GM19452 (cell line): ENCODE measurements at regions not wholly inside any gene's neighbourhood (a gene's known extent, or its start where the extent isn't known, plus 50 kb on each side); places are given as distances from the start of the nearest gene placed in this dataset.

Experiments
- ATAC-seq: cut with Tn5 transposase; IDR thresholded peaks from one replicate; pipeline ENCODE4 v1.9.1; 2021; ENCODE audit not compliant: unreplicated experiment

- no peak for ATAC-seq
Observed at GRCh38 chr16:86016201-86016965, 117.4 kb downstream of the IRF8 start.

GRCh38 chr16:86018071-86018470 lies 119.1 kb downstream of the IRF8 start:
- no peak for ATAC-seq

GRCh38 chr16:86018487-86018886 lies 119.5 kb downstream of the IRF8 start:
- no peak for ATAC-seq

GRCh38 chr16:86018941-86019340 lies 120.0 kb downstream of the IRF8 start:
- no peak for ATAC-seq

- ATAC-seq, result no peak
Observed at GRCh38 chr16:86019446-86020047, 120.6 kb downstream of the IRF8 start.

GRCh38 chr16:86020971-86021370 lies 122.0 kb downstream of the IRF8 start:
- ATAC-seq, result no peak

- ATAC-seq, result no peak
Observed at GRCh38 chr16:86022381-86022960, 123.5 kb downstream of the IRF8 start.

- ATAC-seq, result no peak
Observed at GRCh38 chr16:86024210-86024609, 125.2 kb downstream of the IRF8 start.

- no peak for ATAC-seq
Observed at GRCh38 chr16:86025706-86026105, 126.7 kb downstream of the IRF8 start.

GRCh38 chr16:86026171-86026910 lies 127.4 kb downstream of the IRF8 start:
- no peak for ATAC-seq

- no peak for ATAC-seq
Observed at GRCh38 chr16:86026916-86027315, 128.0 kb downstream of the IRF8 start.

- ATAC-seq, result no peak
Observed at GRCh38 chr16:86027373-86028126, 128.6 kb downstream of the IRF8 start.

GRCh38 chr16:86029131-86029741 lies 130.3 kb downstream of the IRF8 start:
- ATAC-seq, result no peak

- ATAC-seq, result no peak
Observed at GRCh38 chr16:86030116-86030515, 131.2 kb downstream of the IRF8 start.

GRCh38 chr16:86031141-86031678 lies 132.2 kb downstream of the IRF8 start:
- ATAC-seq, result no peak

GRCh38 chr16:86033016-86033474 lies 134.1 kb downstream of the IRF8 start:
- ATAC-seq, result no peak

- no peak for ATAC-seq
Observed at GRCh38 chr16:86033971-86034370, 135.0 kb downstream of the IRF8 start.

- ATAC-seq, result no peak
Observed at GRCh38 chr16:86034421-86034919, 135.5 kb downstream of the IRF8 start.

GRCh38 chr16:86035906-86036305 lies 136.9 kb downstream of the IRF8 start:
- ATAC-seq, result no peak
